Activated CD8-positive, alpha-beta T cell treated with anti-CD3 and anti-CD28 coated beads for 36 hours (primary cell): ENCODE measurements at regions not wholly inside any gene's neighbourhood (a gene's known extent, or its start where the extent isn't known, plus 50 kb on each side); places are given as distances from the start of the nearest gene placed in this dataset.

ENCODE experiments used
- ATAC-seq: fragments of 200-7000 bp; cut with Tn5 transposase; one replicate; pipeline ENCODE4 v1.10.0; 2021; ENCODE audit warnings: mild to moderate bottlenecking, moderate library complexity
- CTCF ChIA-PET: fragments of 350-600 bp; sonication (Branson Sonifier 250); formaldehyde crosslinking; loops from one replicate; lab custom pipeline; 2021; ENCODE audit warnings: antibody characterized with exemption; lab: Charles Lee
- POLR2A ChIA-PET: fragments of 350-600 bp; sonication (Branson Sonifier 250); formaldehyde crosslinking; loops from one replicate; lab custom pipeline; 2021; ENCODE audit warnings: antibody characterized with exemption; lab: Charles Lee
- DNase-seq: peaks from one replicate; pipeline ENCODE4 v3.0.0-alpha.2; 2020
- H3K27ac Mint-ChIP-seq: one replicate; pipeline ENCODE4 v1.8.0; 2021; ENCODE audit warnings: mild to moderate bottlenecking, mixed read lengths
- H3K27me3 Mint-ChIP-seq: one replicate; pipeline ENCODE4 v1.8.0; 2021; ENCODE audit warnings: mixed read lengths
- H3K36me3 Mint-ChIP-seq: one replicate; pipeline ENCODE4 v1.8.0; 2021; ENCODE audit warnings: low read depth, mixed read lengths
- H3K4me1 Mint-ChIP-seq: one replicate; pipeline ENCODE4 v1.8.0; 2021; ENCODE audit warnings: low read depth, mixed read lengths
- H3K4me3 Mint-ChIP-seq: one replicate; pipeline ENCODE4 v1.8.0; 2021; ENCODE audit warnings: mild to moderate bottlenecking, moderate library complexity, mixed read lengths
- H3K9me3 Mint-ChIP-seq: one replicate; pipeline ENCODE4 v1.8.0; 2021; ENCODE audit warnings: mixed read lengths
- intact Hi-C: fragments of 100-400 bp; cut with micrococcal nuclease; formaldehyde crosslinking; loops from one replicate; pipeline ENCODE4 v1.10.0; 2022
- TF ChIP-seq, protein P1 (sequence below): fragments of 200-600 bp; IDR thresholded peaks from one replicate; pipeline ENCODE4 v1.8.0; 2022; ENCODE audit warnings: antibody characterized with exemption, mild to moderate bottlenecking

DNA sequence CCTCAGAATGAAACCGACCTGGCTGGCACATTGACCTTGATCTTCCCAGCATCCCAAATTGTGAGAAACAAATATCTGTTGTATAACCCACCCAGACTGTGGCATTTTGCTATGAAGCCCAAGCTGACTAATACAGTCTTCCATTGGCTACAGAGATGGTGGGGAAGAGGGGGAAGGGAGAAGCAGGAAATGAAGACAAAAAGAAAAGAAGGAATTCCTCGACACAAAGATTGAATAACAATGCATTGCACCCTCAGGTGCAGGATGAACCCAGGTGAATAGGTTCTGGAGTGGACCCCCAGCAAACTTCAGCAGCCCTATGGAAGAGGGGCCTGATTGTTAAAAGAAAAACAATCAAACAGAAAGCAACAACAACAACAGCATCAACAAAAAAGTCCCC lies 270.7 kb downstream of the FSIP2 start:
- H3K4me3 Mint-ChIP-seq = no peak overlapping the region
- no peaks in the 10 kb centered on the region for H3K4me1 Mint-ChIP-seq
- ChIA-PET CTCF (no interaction called here), POLR2A (no interaction called here)
- H3K9me3 Mint-ChIP-seq = peaks cover 20% of the 10 kb centered on the region
- no peaks in the 10 kb centered on the region for H3K27me3 Mint-ChIP-seq
- ATAC-seq = no peak
- intact Hi-C loops = no loop called here
- H3K36me3 Mint-ChIP-seq = peaks cover 6% of the 10 kb centered on the region
- no peak overlapping the region for H3K27ac Mint-ChIP-seq
- no peak for DNase-seq
- TF ChIP-seq, protein P1, sequence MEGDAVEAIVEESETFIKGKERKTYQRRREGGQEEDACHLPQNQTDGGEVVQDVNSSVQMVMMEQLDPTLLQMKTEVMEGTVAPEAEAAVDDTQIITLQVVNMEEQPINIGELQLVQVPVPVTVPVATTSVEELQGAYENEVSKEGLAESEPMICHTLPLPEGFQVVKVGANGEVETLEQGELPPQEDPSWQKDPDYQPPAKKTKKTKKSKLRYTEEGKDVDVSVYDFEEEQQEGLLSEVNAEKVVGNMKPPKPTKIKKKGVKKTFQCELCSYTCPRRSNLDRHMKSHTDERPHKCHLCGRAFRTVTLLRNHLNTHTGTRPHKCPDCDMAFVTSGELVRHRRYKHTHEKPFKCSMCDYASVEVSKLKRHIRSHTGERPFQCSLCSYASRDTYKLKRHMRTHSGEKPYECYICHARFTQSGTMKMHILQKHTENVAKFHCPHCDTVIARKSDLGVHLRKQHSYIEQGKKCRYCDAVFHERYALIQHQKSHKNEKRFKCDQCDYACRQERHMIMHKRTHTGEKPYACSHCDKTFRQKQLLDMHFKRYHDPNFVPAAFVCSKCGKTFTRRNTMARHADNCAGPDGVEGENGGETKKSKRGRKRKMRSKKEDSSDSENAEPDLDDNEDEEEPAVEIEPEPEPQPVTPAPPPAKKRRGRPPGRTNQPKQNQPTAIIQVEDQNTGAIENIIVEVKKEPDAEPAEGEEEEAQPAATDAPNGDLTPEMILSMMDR = no peak

- H3K27me3 Mint-ChIP-seq = no peaks in the 10 kb centered on the region
- TF ChIP-seq, protein P1 = no peak
- DNase-seq = no peak
- no peaks in the 10 kb centered on the region for H3K36me3 Mint-ChIP-seq
- ATAC-seq = no peak
- ChIA-PET POLR2A (no interaction called here), CTCF (no interaction called here)
- intact Hi-C loops = no loop called here
- no peaks in the 10 kb centered on the region for H3K4me1 Mint-ChIP-seq
- no peak overlapping the region for H3K27ac Mint-ChIP-seq
- peaks cover 5% of the 10 kb centered on the region for H3K9me3 Mint-ChIP-seq
- no peak overlapping the region for H3K4me3 Mint-ChIP-seq
Measured at GRCh38 chr2:186017278-186017677, 278.7 kb downstream of the FSIP2 start.

DNA sequence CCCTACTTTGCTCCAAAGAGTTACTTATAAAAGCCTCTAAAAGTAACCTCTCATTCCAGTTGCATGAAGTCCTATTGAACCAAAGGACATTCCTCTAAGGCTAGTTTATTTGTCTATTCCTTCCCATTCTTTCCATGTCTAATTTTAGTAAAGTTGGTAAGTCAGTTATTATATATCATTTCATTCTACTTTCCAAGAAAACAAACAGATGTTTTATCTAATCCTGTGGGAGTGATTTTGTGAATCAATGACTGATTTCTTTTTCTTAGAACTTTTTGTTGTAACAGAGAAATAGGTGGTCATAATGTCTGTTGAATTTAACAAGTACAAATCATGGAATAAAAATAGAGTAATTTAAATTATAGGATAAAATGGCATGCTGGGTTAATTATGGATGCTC lies 286.3 kb downstream of the FSIP2 start:
- no peaks in the 10 kb centered on the region for H3K27me3 Mint-ChIP-seq
- TF ChIP-seq, protein P1 = no peak
- H3K4me3 Mint-ChIP-seq = no peak overlapping the region
- no peaks in the 10 kb centered on the region for H3K9me3 Mint-ChIP-seq
- DNase-seq (no peak), ATAC-seq (no peak)
- no peaks in the 10 kb centered on the region for H3K4me1 Mint-ChIP-seq
- H3K27ac Mint-ChIP-seq = no peak overlapping the region
- CTCF ChIA-PET = no interaction called here
- no peaks in the 10 kb centered on the region for H3K36me3 Mint-ChIP-seq
- POLR2A ChIA-PET = no interaction called here
- intact Hi-C loops = no loop called here

GRCh38 chr2:186027922-186028321 lies 289.3 kb downstream of the FSIP2 start:
- H3K36me3 Mint-ChIP-seq = no peaks in the 10 kb centered on the region
- DNase-seq = no peak
- TF ChIP-seq, protein P1 = no peak
- no peak overlapping the region for H3K27ac Mint-ChIP-seq
- ChIA-PET POLR2A (no interaction called here), CTCF (no interaction called here)
- intact Hi-C loops = no loop called here
- ATAC-seq = no peak
- H3K9me3 Mint-ChIP-seq = no peaks in the 10 kb centered on the region
- no peak overlapping the region for H3K4me3 Mint-ChIP-seq
- no peaks in the 10 kb centered on the region for H3K27me3 Mint-ChIP-seq
- no peaks in the 10 kb centered on the region for H3K4me1 Mint-ChIP-seq

- H3K9me3 Mint-ChIP-seq = no peaks in the 10 kb centered on the region
- no peak overlapping the region for H3K27ac Mint-ChIP-seq
- no peaks in the 10 kb centered on the region for H3K27me3 Mint-ChIP-seq
- H3K4me3 Mint-ChIP-seq = no peak overlapping the region
- TF ChIP-seq, protein P1 = no peak
- intact Hi-C loops = no loop called here
- H3K36me3 Mint-ChIP-seq = no peaks in the 10 kb centered on the region
- POLR2A ChIA-PET = no interaction called here
- CTCF ChIA-PET = no interaction called here
- no peaks in the 10 kb centered on the region for H3K4me1 Mint-ChIP-seq
- DNase-seq (no peak), ATAC-seq (no peak)
Measured at GRCh38 chr2:186031229-186031628, 292.6 kb downstream of the FSIP2 start.
